NCI-H1092 treated with DMSO at 0.1 percent for 48 hours (cell line): ENCODE measurements at regions not wholly inside any gene's neighbourhood (a gene's known extent, or its start where the extent isn't known, plus 50 kb on each side); places are given as distances from the start of the nearest gene placed in this dataset.

Experiments used
- DNase-seq: peaks from one replicate; lab custom pipeline; 2025; lab: John Stamatoyannopoulos, UW

DNA sequence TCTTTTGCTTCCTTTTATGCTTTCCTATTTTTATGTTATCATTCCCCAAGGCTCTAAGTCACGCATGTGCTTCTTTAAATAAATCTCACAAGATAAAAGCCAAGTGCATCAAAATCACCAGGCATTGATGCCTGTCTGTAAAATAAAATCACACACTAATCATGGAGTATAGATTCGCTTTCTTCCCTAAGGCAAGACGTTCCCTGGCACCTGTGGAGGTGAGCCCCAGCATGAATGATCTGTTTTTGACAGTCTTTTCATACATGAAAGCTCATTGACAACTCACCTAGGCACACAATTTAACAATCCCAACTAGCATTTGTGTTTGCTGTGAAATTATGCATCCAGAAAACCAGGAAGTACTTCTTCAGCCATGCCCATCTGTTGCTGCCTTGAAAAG, 146.9 kb upstream of the DMAC1 start:
- DNase-seq: no peak

DNA sequence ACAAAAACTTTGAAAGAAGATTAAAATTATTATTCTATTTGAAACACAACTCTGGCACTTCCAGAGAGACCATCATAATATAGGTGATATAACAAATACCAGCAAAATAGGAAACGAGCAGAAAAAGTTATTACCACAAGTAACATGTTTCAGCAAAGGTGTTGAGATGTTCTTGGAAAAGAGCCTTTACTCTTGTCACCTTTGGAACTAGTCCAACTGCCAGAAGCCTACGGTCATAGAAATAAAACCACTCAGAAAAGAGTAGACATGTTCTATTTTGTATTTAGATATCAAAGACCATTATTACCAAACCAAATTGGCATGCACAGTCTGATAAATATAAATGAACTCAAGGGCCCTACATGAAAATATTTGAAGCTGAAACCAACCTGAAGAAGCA, 145.0 kb upstream of the DMAC1 start:
- DNase-seq: no peak

DNA sequence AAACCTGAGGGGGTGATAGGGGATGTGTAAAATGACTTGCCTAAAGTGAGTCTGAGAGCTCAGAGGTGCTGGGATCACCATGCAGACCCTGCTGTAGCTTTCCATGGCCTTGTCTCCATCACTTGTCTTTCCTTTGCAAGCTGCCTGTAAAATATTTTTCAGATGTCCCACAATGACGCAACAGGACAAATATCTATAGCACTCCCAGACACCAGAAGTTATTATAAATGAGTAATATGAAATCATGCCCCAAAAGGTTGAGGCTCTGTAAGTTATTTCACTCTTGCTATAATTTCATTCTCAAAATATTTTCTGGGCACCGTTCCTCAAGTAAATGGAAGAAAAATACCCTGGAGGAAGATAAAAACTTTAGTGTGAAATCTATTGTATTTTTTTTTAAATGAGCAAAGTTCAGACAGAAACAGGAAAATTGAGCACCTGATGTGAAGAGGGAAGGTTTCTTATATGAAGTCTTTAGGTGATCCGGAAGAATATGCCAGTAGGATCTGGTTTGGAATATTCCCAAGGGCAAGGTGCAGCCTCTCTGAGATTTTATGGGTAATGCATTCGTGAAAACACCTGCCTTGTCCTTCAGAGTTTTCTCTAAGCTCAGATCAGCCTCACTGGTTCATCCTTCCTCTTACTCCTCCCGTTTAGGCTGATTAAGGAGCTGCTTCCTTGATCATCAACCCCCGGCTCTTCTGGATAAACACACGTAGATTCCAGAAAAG, 138.3 kb upstream of the DMAC1 start:
- no peak for DNase-seq

DNA sequence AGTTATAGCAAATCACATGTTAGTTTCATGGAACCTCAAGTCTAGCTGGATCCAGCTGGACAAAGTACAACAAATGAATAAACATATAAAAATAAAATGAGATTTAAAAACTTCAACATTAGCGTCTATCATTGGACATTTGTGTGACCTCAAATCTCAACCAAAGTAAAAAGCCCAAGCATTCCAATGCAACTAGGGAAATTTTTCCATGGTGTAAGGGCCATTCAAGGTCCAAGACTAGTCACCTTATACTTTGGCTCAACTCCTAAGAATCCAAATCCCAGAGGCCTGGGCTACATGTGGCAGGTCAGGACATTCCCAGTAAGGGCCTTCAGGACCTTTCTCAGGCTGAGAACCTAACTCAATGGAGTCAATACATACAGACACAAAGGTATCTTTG, 137.4 kb upstream of the DMAC1 start:
- DNase-seq: no peak

DNA sequence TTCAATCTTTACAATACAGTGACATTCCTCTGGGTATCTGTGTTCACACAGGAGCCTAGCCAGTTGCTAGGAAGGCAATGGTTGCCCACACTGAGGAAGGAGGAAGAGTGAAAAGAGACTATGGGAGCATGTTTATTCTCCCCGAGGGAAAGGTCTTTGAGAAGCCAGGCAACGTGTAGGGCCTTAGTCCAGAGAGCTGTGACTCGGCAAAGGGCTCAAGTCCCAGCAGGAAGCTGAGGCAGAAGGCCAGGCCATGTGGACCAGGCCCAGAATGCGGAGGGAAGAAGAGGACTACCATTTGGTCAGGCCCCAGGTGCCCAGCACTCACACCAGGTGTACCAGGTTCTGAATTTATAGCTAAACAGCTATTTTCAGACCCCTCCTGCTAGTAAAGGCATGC, 136.6 kb upstream of the DMAC1 start:
- DNase-seq: no peak

DNA sequence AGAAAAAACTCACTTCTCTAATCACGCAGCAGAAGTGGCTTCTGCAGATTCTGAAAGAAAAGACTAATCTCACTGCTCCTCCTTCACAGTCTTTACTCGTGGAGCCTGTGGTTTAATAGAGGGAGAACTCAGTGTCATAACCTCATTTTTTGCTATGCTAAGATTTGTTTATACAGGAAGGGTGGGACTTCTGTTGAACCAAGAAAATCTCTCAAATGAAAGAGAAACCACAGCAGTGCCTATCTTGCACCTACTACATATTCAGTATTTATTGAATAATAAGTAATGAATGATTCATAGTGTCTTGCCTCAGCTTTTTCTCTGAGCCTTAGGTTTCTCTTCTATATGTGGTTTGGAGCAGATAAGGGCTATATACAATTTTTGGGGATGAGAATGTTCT, 136.1 kb upstream of the DMAC1 start:
- no peak for DNase-seq

DNA sequence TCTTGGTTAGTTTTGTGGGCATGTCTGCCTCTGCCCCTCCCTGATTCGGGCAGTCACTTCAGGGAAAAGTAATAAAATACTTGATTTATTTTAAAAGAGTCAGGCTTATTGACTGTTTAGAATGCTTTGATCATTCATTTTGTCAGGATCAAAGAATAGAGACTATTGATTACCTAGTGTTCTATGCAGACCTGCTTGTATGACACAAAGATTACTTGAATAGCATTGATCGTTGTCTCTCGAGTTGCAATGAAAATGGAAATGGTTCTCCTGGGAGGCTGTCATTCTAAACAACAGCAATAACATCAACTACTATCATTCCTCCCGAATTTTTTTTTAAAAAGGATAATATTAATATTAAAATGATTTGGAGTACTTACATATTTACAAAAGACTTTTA, 133.2 kb upstream of the DMAC1 start:
- no peak for DNase-seq

DNA sequence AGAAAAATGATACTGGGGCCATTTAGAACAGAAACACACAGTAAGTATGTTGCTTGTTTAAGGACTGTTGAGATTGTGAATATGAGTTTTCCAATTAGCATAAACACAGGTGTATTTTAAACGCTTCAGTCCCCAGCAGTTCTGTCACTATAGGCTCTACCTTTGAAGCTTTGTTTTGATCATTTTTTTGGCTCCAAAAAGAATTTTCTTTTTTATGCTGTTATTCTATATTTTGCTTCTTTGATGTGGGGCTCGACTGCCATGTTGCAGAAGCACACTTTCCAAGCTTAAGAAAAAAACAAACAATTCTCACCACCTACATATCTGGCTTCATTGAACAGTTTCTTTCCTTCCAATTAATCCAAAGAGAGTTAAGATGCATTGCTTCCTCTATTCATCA, 131.0 kb upstream of the DMAC1 start:
- DNase-seq: no peak

DNA sequence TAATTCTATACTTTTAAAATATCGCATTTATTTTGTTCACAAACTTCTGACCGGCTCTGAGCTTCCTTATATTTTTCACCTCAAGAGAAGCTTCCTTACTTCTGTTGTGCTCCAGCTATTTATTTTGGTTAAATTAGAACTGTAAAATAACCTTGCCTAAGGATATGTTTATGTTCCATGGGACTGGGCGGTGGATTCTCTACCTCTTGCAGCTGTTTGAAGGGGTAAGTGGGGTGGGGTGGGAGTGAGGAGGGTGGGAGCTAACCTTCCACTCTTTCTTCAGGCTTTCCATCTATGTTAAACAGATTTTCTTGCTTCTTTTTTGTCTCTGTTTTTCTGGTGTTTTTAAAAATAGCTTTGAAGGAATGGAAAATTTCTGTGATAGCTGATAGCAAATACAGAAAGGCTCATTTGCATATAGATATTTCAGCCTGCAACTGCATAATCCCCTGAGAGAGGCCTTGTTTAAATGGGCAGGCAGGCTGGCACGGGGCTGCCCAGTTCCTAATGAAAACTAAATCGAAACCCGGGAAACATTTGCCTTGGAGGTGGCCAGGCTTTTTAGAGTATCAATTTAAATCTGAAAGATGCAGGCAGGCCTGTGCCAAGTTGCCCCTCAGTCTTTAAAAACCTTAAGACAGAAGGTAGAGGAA, 122.1 kb upstream of the DMAC1 start:
- no peak for DNase-seq

DNA sequence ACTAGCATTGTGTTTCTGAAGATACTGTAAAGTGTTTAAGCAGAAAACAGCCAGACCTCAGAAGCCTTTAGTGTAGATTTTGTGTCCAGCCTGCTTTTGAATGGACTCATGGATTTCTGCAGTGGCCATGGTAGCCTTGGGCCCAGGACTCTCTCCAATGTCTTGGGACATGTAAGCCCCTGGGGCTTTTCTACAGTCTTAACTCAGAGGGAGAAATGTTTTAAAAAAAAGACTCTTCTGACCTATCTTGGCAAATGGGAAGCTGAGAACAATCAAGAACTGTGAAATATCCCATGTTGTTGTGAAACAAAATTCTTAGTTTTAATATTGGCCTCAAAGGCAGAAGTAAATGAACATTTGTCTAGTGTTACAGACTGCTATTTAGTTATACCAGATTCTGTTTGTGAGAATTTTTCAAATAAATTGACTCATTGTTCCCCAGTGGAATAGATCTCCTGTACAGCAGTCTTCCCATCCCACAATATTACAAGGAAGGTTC, 112.5 kb upstream of the DMAC1 start:
- no peak for DNase-seq

DNA sequence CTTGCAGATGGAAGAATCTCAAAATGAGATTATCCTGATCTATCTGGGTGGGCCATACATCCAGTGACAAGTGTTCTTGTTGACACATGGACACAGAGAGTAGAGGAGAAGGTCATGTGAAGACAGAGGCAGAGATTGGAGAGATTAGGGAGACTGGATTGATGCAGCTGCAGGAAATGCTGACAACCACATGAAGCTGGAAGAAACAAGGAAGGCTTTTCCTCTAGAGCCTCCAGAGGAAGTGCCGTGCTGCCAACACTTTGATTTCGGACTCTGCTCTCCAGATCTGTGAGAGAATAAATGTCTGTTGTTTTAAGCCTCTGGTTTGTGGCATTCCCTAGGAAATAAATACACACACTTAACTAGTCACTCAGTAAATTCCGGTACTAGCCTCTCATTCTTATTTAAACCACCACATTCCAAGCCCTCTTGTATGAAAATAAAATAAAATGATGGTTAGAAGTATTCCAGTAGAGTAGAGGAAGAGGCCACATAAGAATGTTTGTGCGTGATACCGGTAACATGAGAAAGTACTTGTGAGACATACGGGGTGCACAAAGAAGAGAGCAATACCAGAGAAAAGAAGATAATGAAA, 110.9 kb upstream of the DMAC1 start:
- no peak for DNase-seq

DNA sequence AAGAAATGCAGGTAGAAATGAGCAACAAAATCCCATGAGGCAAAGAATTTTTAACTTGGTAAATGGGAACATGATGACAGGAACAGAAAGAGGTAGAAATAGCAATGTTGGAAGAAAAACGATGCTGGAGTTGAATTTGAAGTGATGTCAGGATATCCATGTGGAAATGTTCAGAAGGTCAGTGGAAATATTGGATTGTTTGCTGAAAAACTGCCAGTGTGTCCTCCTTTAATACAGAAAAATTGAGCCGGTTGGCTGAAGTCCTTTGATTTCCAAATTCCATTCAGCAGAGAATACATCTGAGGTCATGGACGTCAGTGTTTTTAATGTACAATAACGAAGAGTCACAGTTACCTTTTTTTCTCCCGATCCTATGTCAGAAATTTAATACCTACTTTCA, 110.0 kb upstream of the DMAC1 start:
- DNase-seq: no peak

DNA sequence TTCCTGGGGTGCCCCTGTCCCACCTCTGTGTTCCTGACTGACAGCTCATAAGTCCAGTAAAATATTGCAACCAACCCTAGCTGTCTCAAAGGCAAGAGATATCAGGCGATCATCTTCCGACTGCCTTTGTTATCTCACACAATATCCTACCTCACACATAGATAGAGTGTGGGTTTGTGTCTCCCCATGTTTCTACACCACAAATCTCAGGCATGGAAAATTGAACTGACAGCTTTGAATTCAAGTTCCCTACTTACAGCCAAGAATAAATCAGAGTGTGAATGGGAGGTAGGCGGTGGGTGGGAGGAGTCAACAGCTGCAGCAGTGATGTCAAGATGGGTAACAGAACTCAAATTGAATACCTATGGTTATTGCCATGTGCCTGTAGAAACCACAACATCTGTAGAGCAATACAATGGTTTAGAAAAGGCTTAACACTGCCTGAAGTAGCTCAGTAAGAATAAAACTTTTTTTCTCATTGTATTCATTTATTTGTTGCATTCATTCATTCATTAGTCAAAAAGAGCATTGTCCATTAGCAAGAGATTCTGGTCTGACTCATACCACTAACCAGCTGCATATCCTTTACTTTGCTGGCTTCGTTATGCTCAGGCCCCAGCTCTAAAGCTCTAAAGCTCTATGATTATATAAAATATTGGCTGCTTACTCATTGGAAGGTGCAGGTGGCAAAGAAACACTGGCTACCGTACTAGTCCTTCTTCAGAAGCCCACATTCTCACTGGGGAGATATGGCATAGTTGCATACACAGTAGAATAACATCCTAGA, 108.2 kb upstream of the DMAC1 start:
- no peak for DNase-seq

DNA sequence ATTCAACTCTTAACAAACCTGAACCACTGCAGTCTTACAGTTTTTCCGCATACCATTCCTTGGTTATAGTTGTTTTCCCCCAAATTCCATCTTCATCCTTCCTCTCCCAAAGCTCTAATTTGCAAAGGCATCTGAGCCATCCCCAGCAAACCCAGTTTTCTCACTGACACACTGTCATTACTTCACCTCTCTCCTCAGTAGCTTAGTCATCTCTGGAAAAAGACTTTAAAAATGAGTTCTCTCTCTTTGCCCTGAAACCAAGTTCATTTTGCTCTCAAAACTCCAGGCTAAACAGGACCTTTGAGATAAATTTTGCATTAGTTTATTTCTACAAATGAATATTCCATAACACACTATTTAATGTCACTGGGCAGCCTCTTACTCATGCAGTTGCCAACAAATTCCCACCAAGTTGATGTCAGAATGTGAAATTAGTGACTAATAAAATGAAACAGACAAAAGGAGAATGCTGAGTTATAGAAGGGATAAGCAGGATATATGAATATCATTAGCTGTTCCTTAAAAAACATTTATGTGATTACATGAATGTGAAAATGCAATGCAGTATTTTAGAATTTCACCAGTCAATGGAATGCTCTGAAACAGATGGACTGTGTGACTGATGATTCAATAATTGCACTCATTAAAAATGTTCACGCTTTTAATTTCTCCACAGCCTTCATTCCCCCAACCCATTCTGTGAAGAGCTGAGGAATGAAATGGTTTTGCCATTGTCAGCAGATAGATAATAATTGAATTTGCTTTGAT, 107.4 kb upstream of the DMAC1 start:
- no peak for DNase-seq

DNA sequence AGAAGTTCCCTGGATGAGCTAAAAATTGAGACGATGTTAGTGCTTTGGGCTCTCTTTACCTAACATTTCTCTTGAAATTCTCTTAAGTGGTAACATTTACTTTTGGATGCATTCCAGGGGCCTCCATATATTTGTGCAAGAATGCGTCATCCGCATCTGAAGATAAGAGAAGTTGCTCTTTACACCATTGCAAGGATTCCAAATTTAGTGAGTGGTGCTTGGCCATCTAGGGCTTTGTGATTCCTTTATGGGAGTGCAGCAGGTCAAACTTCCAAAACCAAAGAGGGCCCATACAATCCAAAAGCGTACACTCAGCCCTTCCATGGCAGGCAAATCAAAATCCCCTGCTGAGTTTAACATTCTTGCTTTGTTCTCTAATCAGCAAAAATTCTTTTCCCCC, 102.0 kb upstream of the DMAC1 start:
- no peak for DNase-seq

DNA sequence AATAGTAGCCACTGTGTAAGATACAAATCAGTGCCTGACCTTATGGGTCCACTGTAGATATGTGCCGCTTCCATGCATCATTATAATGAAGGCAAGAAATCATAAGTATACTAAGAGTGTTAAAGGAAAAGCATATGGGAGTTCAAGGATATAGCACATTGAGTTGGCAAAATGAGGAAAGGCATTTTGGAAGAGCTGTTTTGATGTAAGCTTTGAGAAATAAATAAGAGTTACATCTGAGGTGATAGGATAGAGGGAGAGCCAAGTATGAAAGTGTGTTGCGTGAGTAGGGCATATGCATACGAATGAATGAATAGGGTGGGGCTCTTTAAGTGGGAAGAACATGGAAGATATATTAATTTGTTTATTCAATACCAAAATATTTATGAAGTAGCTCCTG, 101.0 kb upstream of the DMAC1 start:
- DNase-seq: no peak

DNA sequence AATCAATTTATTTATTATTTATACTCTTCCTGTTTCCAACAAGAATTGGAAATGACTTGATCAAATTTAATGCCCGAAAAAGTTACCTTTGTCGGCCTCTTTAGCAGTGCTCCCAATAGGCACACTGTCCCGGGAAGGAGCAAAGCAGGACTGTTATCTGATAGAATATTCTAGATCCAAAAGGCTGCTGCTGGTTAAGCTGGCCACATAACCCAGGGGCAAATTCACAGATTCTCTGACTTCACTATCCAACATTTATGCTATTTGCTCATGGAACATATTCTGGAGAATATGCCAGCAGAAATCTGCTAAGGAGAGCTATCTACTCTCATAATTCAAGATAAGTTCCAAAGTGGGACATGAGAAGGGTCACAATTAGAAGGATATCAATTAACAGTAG, 100.2 kb upstream of the DMAC1 start:
- DNase-seq: no peak

DNA sequence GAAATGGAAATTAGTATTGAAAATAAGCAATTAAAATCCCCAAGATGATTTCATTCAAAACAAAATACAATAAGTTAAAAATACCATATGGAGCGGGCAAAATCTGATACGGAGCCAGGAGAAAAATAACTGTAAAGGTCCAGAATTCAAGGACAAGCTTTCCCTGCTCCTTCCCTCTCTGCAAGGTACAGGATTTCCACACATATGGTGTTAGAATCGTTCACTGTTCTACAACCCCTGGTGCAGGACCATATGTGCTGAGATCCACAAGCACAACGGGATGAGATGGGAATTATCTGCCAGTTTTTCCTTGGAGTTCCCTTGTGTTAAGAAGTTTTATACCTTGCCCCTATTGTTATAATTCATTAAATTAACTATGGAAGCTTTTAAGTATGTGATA, 94.7 kb upstream of the DMAC1 start:
- no peak for DNase-seq

DNA sequence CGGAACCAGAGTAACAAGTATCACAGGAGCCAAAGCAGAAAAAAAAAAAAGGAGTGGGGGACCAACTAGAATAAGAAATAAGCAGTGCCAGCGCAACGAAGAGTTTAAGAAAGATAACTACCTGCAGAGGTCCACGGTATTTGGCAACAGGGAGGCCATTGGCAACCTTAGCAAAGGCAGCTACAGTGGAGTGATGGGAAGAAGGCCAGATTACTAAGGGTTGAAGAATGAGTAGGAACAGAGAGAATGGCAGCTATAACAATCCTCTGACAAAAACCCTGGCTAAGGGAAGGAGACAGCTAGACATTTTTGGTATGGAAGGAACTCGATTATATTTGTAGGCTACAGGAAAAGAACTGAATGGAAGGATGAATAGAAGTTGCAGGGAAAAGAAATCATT, 93.4 kb upstream of the DMAC1 start:
- no peak for DNase-seq

DNA sequence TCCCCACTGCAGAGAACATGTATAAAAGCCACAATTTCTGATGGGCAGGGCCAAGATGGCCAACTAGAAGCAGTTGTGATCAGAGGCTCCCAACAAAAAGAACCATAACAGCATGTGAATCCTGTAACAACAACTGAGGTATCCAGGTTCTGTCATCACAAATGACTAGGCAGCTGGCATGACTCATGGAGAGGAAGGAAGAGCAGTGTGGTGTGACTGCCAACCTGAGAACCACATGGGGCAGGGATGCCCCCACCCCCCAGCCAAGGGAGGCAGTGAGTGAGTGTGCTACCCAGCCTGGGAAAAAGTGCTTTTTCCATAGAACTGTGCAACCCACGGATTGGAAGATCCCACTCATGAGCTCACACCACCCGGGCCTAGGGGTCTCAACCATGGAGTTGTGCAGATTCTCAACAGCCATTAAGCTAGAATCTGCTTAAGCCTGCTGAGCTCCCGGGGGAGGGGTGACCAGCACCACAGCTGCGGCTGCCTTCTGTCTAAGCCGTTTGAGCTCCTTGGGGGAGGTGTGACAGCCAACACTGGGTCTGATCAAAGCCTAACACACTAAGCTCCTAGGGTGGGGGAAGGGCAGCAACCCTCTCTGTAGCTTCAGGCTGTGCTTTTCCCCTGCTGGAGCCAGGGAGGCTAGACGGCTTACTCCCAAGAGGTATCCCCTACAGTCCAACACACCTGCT, 80.1 kb upstream of the DMAC1 start:
- DNase-seq: no peak

DNA sequence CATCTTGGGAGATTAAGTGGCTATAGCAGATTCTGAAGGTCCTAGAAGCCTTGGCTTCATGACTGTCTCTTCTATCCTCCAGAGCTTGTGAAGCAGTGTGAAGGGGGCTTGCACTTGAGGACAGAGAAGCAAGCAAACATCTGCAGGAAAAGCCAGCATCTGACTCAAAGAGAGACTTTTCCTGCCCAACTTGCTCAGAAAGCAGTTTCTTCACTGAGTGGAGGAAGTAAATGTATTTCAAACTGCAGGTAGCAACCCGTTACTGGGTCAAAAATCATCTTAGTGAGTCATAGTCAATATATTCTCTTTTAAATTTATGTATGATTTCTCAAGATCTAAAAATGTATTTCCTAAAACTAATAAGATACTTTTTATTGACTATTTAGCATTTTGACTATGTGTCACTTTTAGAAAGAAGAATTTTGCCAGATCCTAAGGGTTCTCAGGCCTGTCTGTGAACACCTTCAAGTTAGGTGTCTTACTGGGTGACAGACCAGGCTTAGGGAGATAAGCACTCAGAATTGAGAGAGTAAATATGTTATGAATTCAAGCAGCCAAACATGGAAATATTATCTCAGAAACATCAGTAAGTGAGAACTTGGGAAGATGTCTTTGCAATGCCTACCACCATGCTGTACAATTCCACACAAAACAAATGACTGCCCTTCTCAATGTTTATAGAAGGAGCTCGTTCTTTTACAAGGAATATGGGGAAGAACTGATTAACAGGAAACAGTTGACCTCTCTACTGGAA, 72.6 kb upstream of the DMAC1 start:
- DNase-seq: no peak
